H9 (cell line): ENCODE measurements at regions not wholly inside any gene's neighbourhood (a gene's known extent, or its start where the extent isn't known, plus 50 kb on each side); places are given as distances from the start of the nearest gene placed in this dataset.

Experiments used
- DNase-seq: peaks from one replicate; pipeline ENCODE4 v3.0.0-alpha.2; 2017
- H2AFZ ChIP-seq: one replicate; pipeline ENCODE4 v1.6.1; 2013; ENCODE audit warnings: mild to moderate bottlenecking, low read length, control low read depth, moderate library complexity
- H2AK5ac ChIP-seq: 2 replicates; pipeline ENCODE4 v1.6.1; 2013; ENCODE audit warnings: low read length, control low read depth, mixed read lengths; ENCODE audit not compliant: insufficient read length
- H2BK120ac ChIP-seq: one replicate; pipeline ENCODE4 v1.6.1; 2013; ENCODE audit warnings: low read depth, mild to moderate bottlenecking, low read length, control low read depth, inconsistent platforms; ENCODE audit not compliant: poor library complexity, severe bottlenecking
- H2BK12ac ChIP-seq: 2 replicates; pipeline ENCODE4 v1.6.1; 2013; ENCODE audit warnings: low read length, control low read depth, mixed read lengths, low read depth; ENCODE audit not compliant: insufficient read length
- H2BK15ac ChIP-seq: 2 replicates; pipeline ENCODE4 v1.6.1; 2013; ENCODE audit warnings: low read depth, low read length, control low read depth
- H2BK20ac ChIP-seq: one replicate; pipeline ENCODE4 v1.6.1; 2013; ENCODE audit warnings: low read depth, mild to moderate bottlenecking, low read length, control low read depth, inconsistent platforms; ENCODE audit not compliant: poor library complexity, severe bottlenecking
- H2BK5ac ChIP-seq: 2 replicates; pipeline ENCODE4 v1.6.1; 2013; ENCODE audit warnings: low read length, control low read depth, mixed read lengths; ENCODE audit not compliant: insufficient read length
- H3K14ac ChIP-seq: 2 replicates; pipeline ENCODE4 v1.6.1; 2013; ENCODE audit warnings: low read length, control low read depth; ENCODE audit not compliant: insufficient read depth
- H3K18ac ChIP-seq: 2 replicates; pipeline ENCODE4 v1.6.1; 2013; ENCODE audit warnings: low read depth, mild to moderate bottlenecking, mixed read lengths, low read length, control low read depth; ENCODE audit not compliant: insufficient read length
- H3K23ac ChIP-seq: 2 replicates; pipeline ENCODE4 v1.6.1; 2013; ENCODE audit warnings: low read length, control low read depth, mixed read lengths, low read depth; ENCODE audit not compliant: insufficient read length
- H3K23me2 ChIP-seq: 2 replicates; pipeline ENCODE4 v1.6.1; 2013; ENCODE audit warnings: low read depth, mild to moderate bottlenecking, mixed read lengths, low read length, control low read depth; ENCODE audit not compliant: insufficient read length, poor library complexity, severe bottlenecking
- H3K27ac ChIP-seq: 2 replicates; pipeline ENCODE4 v1.5.1; 2013; ENCODE audit warnings: low read length, control low read depth, mixed read lengths, low read depth; ENCODE audit not compliant: insufficient read length
- H3K27me3 ChIP-seq: 2 replicates; pipeline ENCODE4 v1.6.1; 2013; ENCODE audit warnings: low read length, control low read depth, inconsistent platforms; ENCODE audit not compliant: insufficient read depth
- H3K4ac ChIP-seq: 2 replicates; pipeline ENCODE4 v1.6.1; 2013; ENCODE audit warnings: low read depth, mild to moderate bottlenecking, control low read depth, inconsistent platforms, low read length, moderate library complexity
- H3K4me1 ChIP-seq: 2 replicates; pipeline ENCODE4 v1.6.1; 2013; ENCODE audit warnings: low read length, control low read depth, inconsistent platforms; ENCODE audit not compliant: insufficient read depth
- H3K4me2 ChIP-seq: 2 replicates; pipeline ENCODE4 v1.6.1; 2013; ENCODE audit warnings: low read length, control low read depth, mixed read lengths; ENCODE audit not compliant: insufficient read length, insufficient read depth
- H3K56ac ChIP-seq: 2 replicates; pipeline ENCODE4 v1.6.1; 2013; ENCODE audit warnings: low read depth, mild to moderate bottlenecking, mixed read lengths, low read length, control low read depth; ENCODE audit not compliant: insufficient read length
- H3K79me1 ChIP-seq: 2 replicates; pipeline ENCODE4 v1.6.1; 2013; ENCODE audit warnings: low read depth, mild to moderate bottlenecking, moderate library complexity, low read length, control low read depth, inconsistent platforms; ENCODE audit not compliant: insufficient read depth, poor library complexity, severe bottlenecking
- H3K79me2 ChIP-seq: 2 replicates; pipeline ENCODE4 v1.6.1; 2013; ENCODE audit warnings: low read length, control low read depth, inconsistent platforms; ENCODE audit not compliant: insufficient read depth
- H3K9ac ChIP-seq: 2 replicates; pipeline ENCODE4 v1.6.1; 2013; ENCODE audit warnings: low read length, control low read depth, mixed read lengths; ENCODE audit not compliant: insufficient read length; ENCODE audit errors: extremely low read depth
- H3K9me3 ChIP-seq: one replicate; pipeline ENCODE4 v1.6.1; 2013; ENCODE audit warnings: low read depth, low read length, inconsistent platforms; ENCODE audit not compliant: control insufficient read depth
- H3T11ph ChIP-seq: one replicate; pipeline ENCODE4 v1.6.1; 2013; ENCODE audit warnings: mild to moderate bottlenecking, low read length, control low read depth, inconsistent platforms
- H4K20me1 ChIP-seq: one replicate; pipeline ENCODE4 v1.6.1; 2013; ENCODE audit not compliant: control insufficient read depth, insufficient read length, insufficient read depth
- H4K5ac ChIP-seq: 2 replicates; pipeline ENCODE4 v1.6.1; 2013; ENCODE audit warnings: low read depth, mild to moderate bottlenecking, mixed read lengths, low read length, control low read depth; ENCODE audit not compliant: insufficient read length
- H4K8ac ChIP-seq: replicated peaks from 2 replicates; pipeline ENCODE4 v1.6.1; 2013; ENCODE audit warnings: low read length, control low read depth, mixed read lengths, low read depth; ENCODE audit not compliant: insufficient read length
- H4K91ac ChIP-seq: 2 replicates; pipeline ENCODE4 v1.6.1; 2013; ENCODE audit warnings: low read depth, mild to moderate bottlenecking, moderate library complexity, mixed read lengths, low read length, control low read depth; ENCODE audit not compliant: insufficient read length
- H3K27ac Mint-ChIP-seq, 3 experiments: 2 replicates in 2 of 3; 3 replicates in 1 of 3; pipeline ENCODE4 v1.8.0; 2020 to 2021; ENCODE audit warnings: mixed read lengths in 3 of 3, mild to moderate bottlenecking in 1 of 3, moderate library complexity in 1 of 3
- H3K27me3 Mint-ChIP-seq: 2 replicates; pipeline ENCODE4 v1.8.0; 2021; ENCODE audit warnings: low read depth, mild to moderate bottlenecking, moderate library complexity, mixed read lengths
- H3K36me3 Mint-ChIP-seq, 3 experiments: 2 replicates in 2 of 3; 3 replicates in 1 of 3; pipeline ENCODE4 v1.8.0; 2020 to 2021; ENCODE audit warnings: low read depth in 3 of 3, mixed read lengths in 3 of 3; ENCODE audit not compliant: insufficient read depth in 1 of 3
- H3K4me1 Mint-ChIP-seq, 2 experiments: 2 replicates each; pipeline ENCODE4 v1.8.0; 2020; ENCODE audit warnings: mixed read lengths in 2 of 2
- H3K4me3 Mint-ChIP-seq, 2 experiments: 2 replicates in 1 of 2; 3 replicates in 1 of 2; pipeline ENCODE4 v1.8.0; 2020 to 2021; ENCODE audit warnings: mild to moderate bottlenecking in 2 of 2, mixed read lengths in 2 of 2, moderate library complexity in 1 of 2
- H3K9me3 Mint-ChIP-seq, 2 experiments: 2 replicates in 1 of 2; 3 replicates in 1 of 2; pipeline ENCODE4 v1.8.0; 2020; ENCODE audit warnings: mild to moderate bottlenecking in 2 of 2, mixed read lengths in 2 of 2, moderate library complexity in 1 of 2
- WGBS: extraction: QIAGEN DNeasy Blood & Tissue Kit; methylation state at CpG from one replicate; pipeline ENCODE4 v1.1.7; 2013; ENCODE audit warnings: missing lambda C conversion rate, low lambda C conversion rate, mixed read lengths; ENCODE audit not compliant: insufficient read length; ENCODE audit errors: extremely low coverage; 5-methylcytosine and 5-hydroxymethylcytosine counted together
- TF ChIP-seq, protein P1 (sequence below): fragments of 200-600 bp; sonication (generic); conservative IDR thresholded peaks from 3 replicates; pipeline ENCODE4 v1.8.0; 2021; ENCODE audit warnings: antibody characterized with exemption, mild to moderate bottlenecking

DNA sequence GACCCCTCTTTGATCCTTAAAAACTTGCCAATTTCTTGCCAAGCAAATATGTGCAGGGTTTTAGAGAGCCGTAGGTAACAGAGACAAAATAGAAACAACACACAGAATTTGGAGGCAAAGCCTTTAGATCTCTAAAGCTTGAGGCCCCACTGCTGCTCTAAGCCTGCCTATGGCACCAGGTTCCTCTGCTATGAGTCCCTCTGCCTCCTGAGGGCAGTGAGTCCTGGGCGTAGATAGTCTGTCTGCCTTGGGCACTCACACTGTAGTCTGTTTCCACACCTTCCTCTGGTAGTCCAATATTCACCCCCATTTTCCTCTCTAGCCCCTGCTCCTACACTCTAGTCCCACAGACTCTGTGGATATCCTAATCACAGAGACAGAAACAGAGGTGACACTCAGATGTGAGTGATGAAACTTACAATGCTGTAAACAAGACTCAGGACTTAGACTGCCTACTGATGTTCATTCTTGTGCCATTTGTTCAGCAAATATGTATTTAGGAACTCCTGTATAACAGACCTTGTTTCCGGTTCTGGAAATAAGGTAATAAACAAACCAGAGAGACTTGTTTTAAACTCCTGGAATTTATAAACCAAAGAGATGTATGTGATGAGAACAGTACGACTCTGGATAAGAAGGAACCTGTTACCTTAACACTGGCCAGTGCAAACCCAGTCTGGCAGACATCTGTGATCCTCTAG is 153.3 kb upstream of the PRSS1 start:
- Histone ChIP-seq H3K23me2 (no peaks in the 10 kb centered on the region), H3K9ac (no peak overlapping the region), H4K8ac (no peak overlapping the region), H2AK5ac (no peak overlapping the region), H3K79me2 (no peaks in the 10 kb centered on the region), H3K4me2 (no peak overlapping the region), H3K23ac (no peak overlapping the region), H2BK15ac (no peak overlapping the region), H2BK12ac (no peak overlapping the region), H2BK5ac (no peak overlapping the region), H3K14ac (no peak overlapping the region), H3K9me3 (no peaks in the 10 kb centered on the region), H3K4ac (no peak overlapping the region), H3K27me3 (no peaks in the 10 kb centered on the region; the same call in 1 of the 2 replicates), H3K56ac (no peak overlapping the region), H4K5ac (no peak overlapping the region), H3K18ac (no peak overlapping the region), H3K4me1 (no peaks in the 10 kb centered on the region), H2AFZ (no peak overlapping the region), H2BK20ac (no peak overlapping the region), H4K20me1 (no peaks in the 10 kb centered on the region), H3T11ph (no peak overlapping the region), H3K79me1 (no peaks in the 10 kb centered on the region), H2BK120ac (no peak overlapping the region), H4K91ac (no peak overlapping the region), H3K27ac (no peak overlapping the region)
- TF ChIP-seq, protein P1, sequence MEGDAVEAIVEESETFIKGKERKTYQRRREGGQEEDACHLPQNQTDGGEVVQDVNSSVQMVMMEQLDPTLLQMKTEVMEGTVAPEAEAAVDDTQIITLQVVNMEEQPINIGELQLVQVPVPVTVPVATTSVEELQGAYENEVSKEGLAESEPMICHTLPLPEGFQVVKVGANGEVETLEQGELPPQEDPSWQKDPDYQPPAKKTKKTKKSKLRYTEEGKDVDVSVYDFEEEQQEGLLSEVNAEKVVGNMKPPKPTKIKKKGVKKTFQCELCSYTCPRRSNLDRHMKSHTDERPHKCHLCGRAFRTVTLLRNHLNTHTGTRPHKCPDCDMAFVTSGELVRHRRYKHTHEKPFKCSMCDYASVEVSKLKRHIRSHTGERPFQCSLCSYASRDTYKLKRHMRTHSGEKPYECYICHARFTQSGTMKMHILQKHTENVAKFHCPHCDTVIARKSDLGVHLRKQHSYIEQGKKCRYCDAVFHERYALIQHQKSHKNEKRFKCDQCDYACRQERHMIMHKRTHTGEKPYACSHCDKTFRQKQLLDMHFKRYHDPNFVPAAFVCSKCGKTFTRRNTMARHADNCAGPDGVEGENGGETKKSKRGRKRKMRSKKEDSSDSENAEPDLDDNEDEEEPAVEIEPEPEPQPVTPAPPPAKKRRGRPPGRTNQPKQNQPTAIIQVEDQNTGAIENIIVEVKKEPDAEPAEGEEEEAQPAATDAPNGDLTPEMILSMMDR: no peak
- Mint-ChIP-seq H3K9me3 (no peaks in the 10 kb centered on the region), H3K4me1 (no peaks in the 10 kb centered on the region), H3K36me3 (no peaks in the 10 kb centered on the region), H3K27ac (no peak overlapping the region), H3K27me3 (peaks cover 14% of the 10 kb centered on the region), H3K4me3 (no peak overlapping the region)
- WGBS: no CpG with 5 or more reads among the region's 4 CpGs
- DNase-seq: no peak
